ENCODE measurements at regions not wholly inside any gene's neighbourhood (a gene's known extent, or its start where the extent isn't known, plus 50 kb on each side); places are given as distances from the start of the nearest gene placed in this dataset.

GRCh38 chr18:26637983-26638382 is 89.6 kb upstream of the KCTD1 start:
- Histone ChIP-seq H3K4me3 (ENCODE audit: low read depth, low read length) (no peak overlapping the region), H3K36me3 (ENCODE audit: control insufficient read depth, insufficient read depth, low read length) (no peaks in the 10 kb centered on the region), H3K27me3 (ENCODE audit: control insufficient read depth, insufficient read depth, low read length) (no peaks in the 10 kb centered on the region)
- TF ChIP-seq, protein P1, sequence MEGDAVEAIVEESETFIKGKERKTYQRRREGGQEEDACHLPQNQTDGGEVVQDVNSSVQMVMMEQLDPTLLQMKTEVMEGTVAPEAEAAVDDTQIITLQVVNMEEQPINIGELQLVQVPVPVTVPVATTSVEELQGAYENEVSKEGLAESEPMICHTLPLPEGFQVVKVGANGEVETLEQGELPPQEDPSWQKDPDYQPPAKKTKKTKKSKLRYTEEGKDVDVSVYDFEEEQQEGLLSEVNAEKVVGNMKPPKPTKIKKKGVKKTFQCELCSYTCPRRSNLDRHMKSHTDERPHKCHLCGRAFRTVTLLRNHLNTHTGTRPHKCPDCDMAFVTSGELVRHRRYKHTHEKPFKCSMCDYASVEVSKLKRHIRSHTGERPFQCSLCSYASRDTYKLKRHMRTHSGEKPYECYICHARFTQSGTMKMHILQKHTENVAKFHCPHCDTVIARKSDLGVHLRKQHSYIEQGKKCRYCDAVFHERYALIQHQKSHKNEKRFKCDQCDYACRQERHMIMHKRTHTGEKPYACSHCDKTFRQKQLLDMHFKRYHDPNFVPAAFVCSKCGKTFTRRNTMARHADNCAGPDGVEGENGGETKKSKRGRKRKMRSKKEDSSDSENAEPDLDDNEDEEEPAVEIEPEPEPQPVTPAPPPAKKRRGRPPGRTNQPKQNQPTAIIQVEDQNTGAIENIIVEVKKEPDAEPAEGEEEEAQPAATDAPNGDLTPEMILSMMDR (IDR thresholded peaks at IDR 0.05; ENCODE audit: insufficient read depth, low read length, poor library complexity, severe bottlenecking): no peak
- no peak for DNase-seq (ENCODE audit: low read depth)

DNA sequence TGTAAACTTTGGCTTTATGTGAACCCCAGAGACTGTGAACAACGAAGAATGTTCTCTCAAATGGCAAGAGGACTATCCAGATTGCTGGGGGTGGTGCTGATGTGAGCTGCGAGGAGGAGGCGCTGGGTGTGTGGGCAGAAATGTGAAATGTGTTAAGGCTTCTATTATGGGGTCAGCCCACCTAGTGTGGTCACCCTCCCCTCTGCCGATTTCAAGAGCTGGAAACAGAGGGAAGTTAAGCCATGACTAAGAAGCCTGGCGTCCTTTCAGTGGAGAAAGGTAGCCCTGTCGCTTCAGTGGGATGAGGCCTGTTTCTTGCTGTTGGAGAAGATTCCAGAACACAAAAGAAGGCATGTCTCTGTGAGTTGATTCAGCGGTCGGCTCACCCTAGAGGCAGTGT is 89.0 kb upstream of the KCTD1 start:
- TF ChIP-seq, protein P1 (IDR thresholded peaks at IDR 0.05; ENCODE audit: insufficient read depth, low read length, poor library complexity, severe bottlenecking): no peak
- no peak overlapping the region for H3K4me3 ChIP-seq (ENCODE audit: low read depth, low read length)
- no peaks in the 10 kb centered on the region for H3K36me3 ChIP-seq (ENCODE audit: control insufficient read depth, insufficient read depth, low read length)
- no peaks in the 10 kb centered on the region for H3K27me3 ChIP-seq (ENCODE audit: control insufficient read depth, insufficient read depth, low read length)
- no peak for DNase-seq (ENCODE audit: low read depth)

DNA sequence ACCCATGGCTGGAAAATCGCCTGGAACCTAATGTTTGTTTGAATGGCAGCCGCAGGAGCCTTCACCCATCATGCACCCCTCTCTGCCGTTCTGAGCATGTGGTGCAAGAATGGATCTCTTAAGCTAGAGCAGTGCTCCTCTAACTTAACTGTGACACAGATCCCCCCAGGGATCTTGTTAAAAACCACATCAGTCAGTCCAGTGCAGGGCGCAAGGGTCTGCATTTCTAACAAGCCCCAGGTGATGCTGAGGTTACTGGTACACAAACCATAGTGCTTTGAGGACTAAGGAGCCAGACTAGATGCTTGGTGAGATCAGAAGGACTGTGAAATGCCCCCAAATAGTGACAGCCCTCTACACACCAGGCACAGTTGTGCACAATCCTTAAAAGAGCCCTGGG is 87.1 kb upstream of the KCTD1 start:
- Histone ChIP-seq H3K27me3 (ENCODE audit: control insufficient read depth, insufficient read depth, low read length) (no peaks in the 10 kb centered on the region), H3K36me3 (ENCODE audit: control insufficient read depth, insufficient read depth, low read length) (no peaks in the 10 kb centered on the region), H3K4me3 (ENCODE audit: low read depth, low read length) (no peak overlapping the region)
- TF ChIP-seq, protein P1 (IDR thresholded peaks at IDR 0.05; ENCODE audit: insufficient read depth, low read length, poor library complexity, severe bottlenecking): no peak
- no peak for DNase-seq (ENCODE audit: low read depth)

DNA sequence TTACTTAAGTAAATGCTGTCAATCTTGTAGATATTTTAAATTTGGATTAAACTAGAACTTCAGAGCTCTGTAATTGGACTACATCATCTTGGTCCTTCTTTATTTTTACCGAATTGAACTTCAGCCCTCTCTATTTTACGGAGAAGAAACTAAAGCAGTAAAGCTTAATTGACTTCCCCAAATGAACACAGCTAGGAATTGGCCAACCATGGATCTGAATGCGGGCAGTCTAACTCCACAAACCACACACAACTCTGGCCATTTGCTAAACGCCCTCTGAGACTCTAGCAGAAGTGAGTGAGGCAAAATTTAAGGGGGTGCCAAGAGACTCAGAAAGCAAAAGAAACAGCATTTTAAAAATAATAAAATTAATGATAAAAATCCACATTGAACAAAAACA is 86.3 kb upstream of the KCTD1 start:
- H3K36me3 ChIP-seq (ENCODE audit: control insufficient read depth, insufficient read depth, low read length): no peaks in the 10 kb centered on the region

GRCh38 chr18:26631135-26631534 is 82.8 kb upstream of the KCTD1 start:
- no peaks in the 10 kb centered on the region for H3K27me3 ChIP-seq (ENCODE audit: control insufficient read depth, insufficient read depth, low read length)
- TF ChIP-seq, protein P1 (IDR thresholded peaks at IDR 0.05; ENCODE audit: insufficient read depth, low read length, poor library complexity, severe bottlenecking): no peak
- no peak for DNase-seq (ENCODE audit: low read depth)
- no peak overlapping the region for H3K4me3 ChIP-seq (ENCODE audit: low read depth, low read length)
- H3K36me3 ChIP-seq (ENCODE audit: control insufficient read depth, insufficient read depth, low read length): no peaks in the 10 kb centered on the region

More for the DNA sequence above, 86.3 kb upstream of the KCTD1 start:
- H3K27me3 ChIP-seq (ENCODE audit: control insufficient read depth, insufficient read depth, low read length): no peaks in the 10 kb centered on the region
- TF ChIP-seq, protein P1 (IDR thresholded peaks at IDR 0.05; ENCODE audit: insufficient read depth, low read length, poor library complexity, severe bottlenecking): no peak
- H3K4me3 ChIP-seq (ENCODE audit: low read depth, low read length): no peak overlapping the region
- no peak for DNase-seq (ENCODE audit: low read depth)

DNA sequence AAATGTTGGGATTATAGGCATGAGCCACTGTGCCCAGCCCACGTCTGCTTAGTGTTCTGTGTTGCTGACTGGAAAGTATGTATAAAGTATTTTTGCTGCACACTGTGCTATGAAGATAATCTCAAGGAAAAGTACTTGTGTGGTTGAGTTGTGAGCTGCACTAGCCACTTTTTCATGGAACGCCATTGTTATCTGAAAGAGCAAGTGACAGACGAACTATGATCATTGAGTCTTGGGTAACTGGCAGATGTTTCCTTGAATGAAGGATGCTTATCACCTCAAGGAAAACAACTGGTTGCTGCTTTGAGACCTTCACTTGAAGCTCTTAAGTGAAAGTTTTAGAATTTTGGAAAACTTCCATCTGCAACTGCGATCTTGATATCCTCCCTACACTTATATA is 82.2 kb upstream of the KCTD1 start:
- TF ChIP-seq, protein P1 (IDR thresholded peaks at IDR 0.05; ENCODE audit: insufficient read depth, low read length, poor library complexity, severe bottlenecking): no peak
- no peaks in the 10 kb centered on the region for H3K36me3 ChIP-seq (ENCODE audit: control insufficient read depth, insufficient read depth, low read length)
- no peak for DNase-seq (ENCODE audit: low read depth)

More for the DNA sequence above, 82.2 kb upstream of the KCTD1 start:
- no peak overlapping the region for H3K4me3 ChIP-seq (ENCODE audit: low read depth, low read length)
- no peaks in the 10 kb centered on the region for H3K27me3 ChIP-seq (ENCODE audit: control insufficient read depth, insufficient read depth, low read length)
